GM13976 (cell line): ENCODE measurements at regions not wholly inside any gene's neighbourhood (a gene's known extent, or its start where the extent isn't known, plus 50 kb on each side); places are given as distances from the start of the nearest gene placed in this dataset.

Experiments used
- DNase-seq: peaks from one replicate; pipeline ENCODE4 v3.0.0; 2012; ENCODE audit warnings: low spot score
- in situ Hi-C: fragments of 300-500 bp; cut with MboI; formaldehyde crosslinking; loops from one replicate; pipeline ENCODE4 v1.12.0; 2022; ENCODE audit warnings: low sequenced_read_pairs, mixed read lengths, inconsistent platforms; ENCODE audit not compliant: unreplicated experiment
- TF ChIP-seq, protein P1 (sequence below): IDR thresholded peaks from 2 replicates; pipeline ENCODE4 v1.5.1; 2012; ENCODE audit warnings: borderline replicate concordance, mild to moderate bottlenecking; ENCODE audit not compliant: insufficient read depth; ENCODE audit errors: extremely low read depth, missing control alignments, control extremely low read depth

DNA sequence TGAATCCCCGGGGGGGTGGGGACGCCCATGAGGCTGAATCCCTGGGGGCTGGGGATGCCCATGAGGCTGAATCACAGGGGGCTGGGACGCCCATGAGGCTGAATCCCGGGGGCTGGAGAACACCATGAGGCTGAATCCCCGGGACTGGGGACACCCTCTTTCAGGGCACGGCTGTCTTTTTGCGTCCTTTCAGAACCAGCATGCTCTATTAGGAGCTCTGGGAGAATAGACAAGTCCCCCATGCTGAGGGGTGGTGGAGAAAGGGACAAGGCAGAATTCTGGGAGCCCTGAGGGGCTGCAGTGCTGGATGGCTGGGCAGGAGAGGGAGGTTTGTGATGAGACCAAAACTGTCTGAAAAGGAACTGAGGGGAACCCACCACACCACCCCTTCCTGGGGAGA is 257.3 kb upstream of the TCERG1L start:
- in situ Hi-C loops, result no loop called here
- TF ChIP-seq, protein P1, sequence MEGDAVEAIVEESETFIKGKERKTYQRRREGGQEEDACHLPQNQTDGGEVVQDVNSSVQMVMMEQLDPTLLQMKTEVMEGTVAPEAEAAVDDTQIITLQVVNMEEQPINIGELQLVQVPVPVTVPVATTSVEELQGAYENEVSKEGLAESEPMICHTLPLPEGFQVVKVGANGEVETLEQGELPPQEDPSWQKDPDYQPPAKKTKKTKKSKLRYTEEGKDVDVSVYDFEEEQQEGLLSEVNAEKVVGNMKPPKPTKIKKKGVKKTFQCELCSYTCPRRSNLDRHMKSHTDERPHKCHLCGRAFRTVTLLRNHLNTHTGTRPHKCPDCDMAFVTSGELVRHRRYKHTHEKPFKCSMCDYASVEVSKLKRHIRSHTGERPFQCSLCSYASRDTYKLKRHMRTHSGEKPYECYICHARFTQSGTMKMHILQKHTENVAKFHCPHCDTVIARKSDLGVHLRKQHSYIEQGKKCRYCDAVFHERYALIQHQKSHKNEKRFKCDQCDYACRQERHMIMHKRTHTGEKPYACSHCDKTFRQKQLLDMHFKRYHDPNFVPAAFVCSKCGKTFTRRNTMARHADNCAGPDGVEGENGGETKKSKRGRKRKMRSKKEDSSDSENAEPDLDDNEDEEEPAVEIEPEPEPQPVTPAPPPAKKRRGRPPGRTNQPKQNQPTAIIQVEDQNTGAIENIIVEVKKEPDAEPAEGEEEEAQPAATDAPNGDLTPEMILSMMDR, result no peak
- no peak for DNase-seq

DNA sequence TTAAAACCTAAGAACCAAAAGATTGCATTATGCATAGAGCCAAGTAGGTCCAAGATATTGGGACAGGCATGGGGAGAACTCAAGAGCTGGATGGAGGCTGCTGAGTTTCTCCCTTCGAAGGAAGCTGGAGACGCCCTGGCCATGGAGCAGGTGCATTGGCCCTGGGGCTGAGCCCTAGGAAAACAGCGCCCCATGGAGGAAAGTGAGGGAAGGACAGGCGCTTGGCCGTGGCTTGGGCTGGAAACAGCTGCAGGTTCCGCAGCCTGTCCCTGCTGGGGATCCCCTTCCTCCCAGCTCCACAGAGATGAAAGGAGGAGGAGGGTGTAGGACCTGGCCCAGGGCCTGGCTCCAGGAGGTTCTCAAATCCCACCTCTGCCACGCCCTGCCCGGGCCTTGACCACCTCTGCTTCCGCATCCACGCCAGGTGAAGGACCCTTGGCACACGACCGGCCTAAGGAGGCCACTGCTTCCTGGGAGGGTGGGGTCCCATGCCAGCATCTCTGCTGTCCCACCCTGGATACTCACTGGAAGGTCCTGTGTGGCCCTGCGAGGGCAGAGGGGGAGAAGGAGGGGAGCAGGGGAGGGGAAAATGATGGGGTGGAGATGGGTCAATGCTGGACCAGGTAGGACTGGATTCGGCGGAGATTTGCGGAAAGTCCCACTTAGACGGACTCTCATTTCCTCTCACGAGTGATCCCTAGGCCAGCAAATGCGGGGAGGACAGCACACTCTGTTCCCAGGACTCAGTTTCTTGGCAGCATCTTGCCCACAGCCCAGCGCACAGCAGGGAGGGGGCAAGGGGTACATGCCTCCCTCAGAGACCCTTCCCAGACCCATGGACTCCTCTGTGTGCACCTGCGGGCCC is 258.6 kb upstream of the TCERG1L start:
- in situ Hi-C loops, result no loop called here
- TF ChIP-seq, protein P1, result no peak
- DNase-seq, result no peak

DNA sequence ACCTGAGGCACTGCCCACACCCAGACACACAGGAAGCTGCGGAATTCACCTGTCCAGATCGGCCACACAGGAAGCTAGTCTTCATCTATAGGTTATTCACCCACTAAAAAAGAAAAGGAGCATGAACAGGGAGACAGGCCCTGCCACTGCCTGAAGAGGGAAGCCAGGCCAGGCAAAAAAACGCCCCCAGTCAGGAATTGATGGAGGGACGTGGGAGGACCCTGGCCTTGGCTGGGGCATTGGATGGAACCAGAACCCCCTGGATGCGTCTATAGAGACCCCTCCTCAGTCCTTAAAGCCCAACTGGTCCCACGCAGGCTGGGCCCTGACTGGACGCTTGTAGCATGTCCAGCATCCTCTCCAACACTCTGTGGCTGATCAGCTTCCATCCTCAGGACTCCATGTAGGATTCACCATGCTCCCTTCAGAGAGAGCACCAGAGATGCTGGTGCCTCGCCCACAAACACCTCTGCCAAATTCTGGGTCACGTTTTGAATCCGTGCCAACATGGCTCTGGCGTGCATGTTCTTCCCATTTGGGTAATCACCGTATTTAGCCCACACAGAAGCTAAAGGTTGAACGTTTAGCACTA is 259.3 kb upstream of the TCERG1L start:
- TF ChIP-seq, protein P1, result no peak
- no peak for DNase-seq
- in situ Hi-C loops, result no loop called here

DNA sequence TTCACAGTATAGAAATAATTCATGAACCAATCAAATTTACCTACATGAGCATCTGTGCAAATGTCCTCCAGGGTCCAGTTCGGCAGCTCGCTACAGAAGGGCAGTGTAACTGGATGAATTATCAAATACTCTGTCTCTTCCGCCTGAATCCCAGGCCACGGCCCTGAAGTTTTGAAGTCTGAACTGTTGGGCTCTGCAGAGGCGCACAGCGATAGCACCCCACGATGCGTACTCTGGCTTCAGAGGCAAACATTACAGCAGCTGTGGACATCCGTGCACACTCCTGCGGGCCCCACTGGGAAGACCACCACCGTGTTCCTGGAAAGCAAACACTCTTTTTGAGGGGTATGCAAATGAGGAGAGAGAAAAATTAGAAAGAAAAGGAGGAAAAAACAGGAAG is 259.8 kb upstream of the TCERG1L start:
- in situ Hi-C loops, result no loop called here
- DNase-seq, result no peak
- TF ChIP-seq, protein P1, result no peak

DNA sequence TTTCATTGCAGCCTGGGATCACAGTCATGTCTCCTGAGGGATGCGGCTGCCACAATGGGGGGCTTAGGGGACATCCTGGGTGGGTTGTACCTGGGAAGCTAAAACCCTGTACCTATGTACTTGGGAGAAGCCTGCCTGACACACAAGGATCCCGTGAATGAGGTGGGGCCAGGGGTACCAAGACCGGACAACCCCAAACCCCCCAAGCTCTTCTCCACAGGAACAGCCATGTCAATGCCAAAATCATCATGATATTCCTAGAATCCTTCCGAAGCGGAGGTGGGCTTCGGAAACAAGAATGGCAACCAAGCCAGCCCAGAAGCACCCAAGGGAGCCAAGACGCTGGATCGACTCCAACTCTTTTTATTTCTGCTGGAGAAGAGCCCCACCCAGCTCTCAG is 260.3 kb upstream of the TCERG1L start:
- in situ Hi-C loops, result no loop called here
- TF ChIP-seq, protein P1, result no peak

DNA sequence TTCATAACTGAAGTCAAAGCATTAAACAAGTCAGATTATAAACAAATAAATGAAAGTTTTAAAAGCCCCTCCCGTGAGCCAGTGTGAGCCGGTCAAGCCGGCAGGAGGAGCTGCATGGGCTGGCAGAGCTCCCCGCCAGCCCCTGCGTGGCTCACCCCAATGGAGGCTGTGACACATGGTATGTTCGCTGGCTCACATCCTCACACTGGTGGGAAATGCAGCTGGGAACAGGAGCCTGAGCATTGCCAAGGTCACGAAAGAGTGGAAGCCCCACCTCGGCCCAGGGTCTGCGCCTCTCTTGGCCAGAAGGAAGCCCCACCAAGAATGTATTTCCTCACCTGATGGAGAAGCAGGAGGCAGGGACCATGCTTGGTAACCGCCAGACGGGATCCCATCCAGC is 261.7 kb upstream of the TCERG1L start:
- DNase-seq, result no peak
- TF ChIP-seq, protein P1, result no peak
- in situ Hi-C loops, result no loop called here

More for the DNA sequence above, 260.3 kb upstream of the TCERG1L start:
- DNase-seq, result no peak

DNA sequence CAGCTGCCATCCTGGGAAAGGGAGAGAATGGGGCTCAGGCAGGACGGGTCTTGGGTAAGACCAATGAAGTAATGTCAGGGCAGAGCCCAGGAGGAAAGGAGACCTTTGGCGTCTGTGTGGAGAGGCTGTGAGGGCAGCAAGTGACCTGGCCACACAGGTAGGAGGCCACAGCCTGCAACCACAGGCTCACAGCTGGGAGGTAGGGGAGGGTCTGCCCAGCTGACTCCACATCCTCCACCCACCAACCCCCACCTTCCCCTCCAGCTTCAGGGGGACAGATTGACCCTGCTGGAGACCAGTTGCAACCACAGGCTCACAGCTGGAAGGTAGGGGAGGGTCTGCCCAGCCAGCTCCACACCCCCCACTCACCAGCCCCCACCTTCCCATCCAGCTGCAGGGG is 262.2 kb upstream of the TCERG1L start:
- in situ Hi-C loops, result no loop called here
- no peak for DNase-seq
- TF ChIP-seq, protein P1, result no peak
